Trophoblast cell (in vitro differentiated cells and primary cell): ENCODE measurements at regions not wholly inside any gene's neighbourhood (a gene's known extent, or its start where the extent isn't known, plus 50 kb on each side); places are given as distances from the start of the nearest gene placed in this dataset.
A peak's percentile ranks its signal among the peaks of the same experiment; 100 is the strongest.

Source experiments
- DNase-seq, 2 donors: peaks; one replicate each; pipeline ENCODE4 v3.0.0-alpha.2; 2016
- H2AFZ ChIP-seq: 2 replicates; pipeline ENCODE4 v1.6.1; 2013; ENCODE audit warnings: low read length, moderate library complexity, mild to moderate bottlenecking; ENCODE audit not compliant: insufficient read depth, poor library complexity
- H2AK5ac ChIP-seq: 2 replicates; pipeline ENCODE4 v1.6.1; 2013; ENCODE audit warnings: mild to moderate bottlenecking, low read length
- H2BK120ac ChIP-seq: 2 replicates; pipeline ENCODE4 v1.6.1; 2013; ENCODE audit warnings: low read length, mild to moderate bottlenecking, moderate library complexity; ENCODE audit not compliant: insufficient read depth, poor library complexity
- H2BK12ac ChIP-seq: 2 replicates; pipeline ENCODE4 v1.6.1; 2013; ENCODE audit warnings: mild to moderate bottlenecking, low read length, moderate library complexity
- H2BK5ac ChIP-seq: 2 replicates; pipeline ENCODE4 v1.6.1; 2013; ENCODE audit warnings: low read length, low read depth, moderate library complexity, mild to moderate bottlenecking; ENCODE audit not compliant: poor library complexity
- H3K14ac ChIP-seq: 2 replicates; pipeline ENCODE4 v1.6.1; 2013; ENCODE audit warnings: mild to moderate bottlenecking, low read length
- H3K18ac ChIP-seq: 2 replicates; pipeline ENCODE4 v1.6.1; 2013; ENCODE audit warnings: mild to moderate bottlenecking, low read length
- H3K23ac ChIP-seq: 2 replicates; pipeline ENCODE4 v1.6.1; 2013; ENCODE audit warnings: low read length
- H3K27ac ChIP-seq: 2 replicates; pipeline ENCODE4 v1.5.1; 2013; ENCODE audit warnings: low read depth, mild to moderate bottlenecking, inconsistent platforms, low read length, moderate library complexity
- H3K27me3 ChIP-seq: 2 replicates; pipeline ENCODE4 v1.6.1; 2013; ENCODE audit warnings: inconsistent platforms, mild to moderate bottlenecking, low read length, moderate library complexity; ENCODE audit not compliant: insufficient read depth
- H3K36me3 ChIP-seq, 2 experiments: 1 replicate in 1 of 2; 2 replicates in 1 of 2; pipeline ENCODE4 v1.6.1; 2013; ENCODE audit warnings: low read length in 2 of 2, mild to moderate bottlenecking in 2 of 2, moderate library complexity in 1 of 2; ENCODE audit not compliant: insufficient read depth in 2 of 2, control insufficient read depth in 1 of 2
- H3K4ac ChIP-seq: 2 replicates; pipeline ENCODE4 v1.6.1; 2013; ENCODE audit warnings: low read depth, mild to moderate bottlenecking, low read length, moderate library complexity
- H3K4me1 ChIP-seq, 2 experiments: 1 replicate in 1 of 2; 2 replicates in 1 of 2; pipeline ENCODE4 v1.6.1; 2013; ENCODE audit warnings: low read length in 2 of 2, mild to moderate bottlenecking in 2 of 2, moderate library complexity in 1 of 2; ENCODE audit not compliant: insufficient read depth in 2 of 2, control insufficient read depth in 1 of 2
- H3K4me2 ChIP-seq: 2 replicates; pipeline ENCODE4 v1.6.1; 2013; ENCODE audit warnings: inconsistent platforms, mild to moderate bottlenecking, low read length, moderate library complexity
- H3K4me3 ChIP-seq: 2 replicates; pipeline ENCODE4 v1.5.1; 2013; ENCODE audit warnings: mild to moderate bottlenecking, low read depth, low read length, inconsistent platforms
- H3K79me1 ChIP-seq: one replicate; pipeline ENCODE4 v1.6.1; 2013; ENCODE audit warnings: low read length
- H3K79me2 ChIP-seq: 2 replicates; pipeline ENCODE4 v1.6.1; 2013; ENCODE audit warnings: low read length, mild to moderate bottlenecking; ENCODE audit not compliant: control insufficient read depth, insufficient read depth, poor library complexity
- H3K9ac ChIP-seq: 2 replicates; pipeline ENCODE4 v1.6.1; 2013; ENCODE audit warnings: mild to moderate bottlenecking, low read length
- H3K9me3 ChIP-seq: 2 replicates; pipeline ENCODE4 v1.6.1; 2013; ENCODE audit warnings: low read depth, mild to moderate bottlenecking, control low read depth, inconsistent platforms, low read length; ENCODE audit not compliant: insufficient read depth
- H4K12ac ChIP-seq: 2 replicates; pipeline ENCODE4 v1.6.1; 2013; ENCODE audit warnings: low read depth, mild to moderate bottlenecking, low read length, moderate library complexity
- H4K8ac ChIP-seq: 2 replicates; pipeline ENCODE4 v1.6.1; 2013; ENCODE audit warnings: low read depth, mild to moderate bottlenecking, low read length, moderate library complexity
- H4K91ac ChIP-seq: one replicate; pipeline ENCODE4 v1.6.1; 2013; ENCODE audit warnings: low read depth, mild to moderate bottlenecking, low read length, moderate library complexity
- WGBS: extraction: QIAGEN DNeasy Blood & Tissue Kit; methylation state at CpG from one replicate; pipeline ENCODE4 v1.1.7; 2013; ENCODE audit warnings: missing lambda C conversion rate; ENCODE audit not compliant: insufficient read length, insufficient coverage; ENCODE audit errors: extremely low coverage; 5-methylcytosine and 5-hydroxymethylcytosine counted together

DNA sequence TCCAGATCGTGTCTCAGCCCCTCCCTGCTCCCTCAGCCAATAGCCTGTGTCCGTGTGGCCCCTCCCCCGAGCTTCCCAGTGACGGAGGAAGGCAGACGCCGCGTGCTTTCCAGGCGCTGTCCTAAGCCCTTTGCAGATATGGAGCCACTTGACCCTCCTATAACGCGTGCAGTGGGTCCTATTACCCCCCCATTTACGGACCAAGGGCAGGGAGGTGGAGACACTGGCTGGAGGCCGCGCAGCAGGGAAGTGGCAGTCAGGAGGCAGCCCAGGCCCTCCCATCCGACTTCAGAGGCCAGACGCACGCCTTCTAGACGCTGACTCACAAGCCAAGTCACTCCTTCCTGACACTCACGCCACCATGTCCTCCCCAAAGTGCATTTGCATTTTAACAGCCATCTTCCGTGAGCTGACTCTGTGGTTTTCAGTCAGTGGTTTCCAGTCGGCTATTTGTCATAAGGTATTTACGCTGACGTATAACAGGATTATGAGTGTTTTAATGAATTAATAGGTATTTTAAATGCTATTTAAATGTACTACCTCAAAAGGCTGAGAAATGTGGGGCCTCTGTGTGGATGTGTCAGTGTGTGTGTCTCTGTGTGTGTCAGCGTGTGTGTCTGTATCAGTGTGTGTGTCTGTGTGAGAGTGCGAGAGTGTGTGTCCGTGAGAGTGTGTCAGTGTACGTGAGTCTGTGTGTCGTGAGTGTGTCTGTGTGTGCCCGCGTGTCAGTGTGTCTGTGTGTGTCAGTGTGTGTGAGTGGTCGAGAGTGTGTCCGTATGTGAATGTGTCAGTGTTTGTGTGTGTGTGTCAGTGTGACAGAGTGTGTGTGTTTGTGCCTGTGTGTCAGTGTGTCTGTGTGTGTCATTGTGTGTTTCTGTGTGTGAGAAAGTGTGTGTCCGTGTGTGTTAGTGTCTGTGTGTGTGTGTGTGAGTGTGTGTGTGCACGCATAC lies 92.0 kb upstream of the INSIG1 start:
- Histone ChIP-seq H3K23ac (no peak overlapping the region), H3K4ac (no peak overlapping the region), H3K36me3 (no peaks in the 10 kb centered on the region), H2BK120ac (peak overlapping the region; percentile 21), H2AFZ (peak overlapping the region; percentile 3), H2AK5ac (peak overlapping the region; percentile 38), H2BK5ac (no peak overlapping the region), H3K18ac (peak overlapping the region; percentile 1), H3K27ac (no peak overlapping the region), H4K91ac (peak overlapping the region; percentile 31), H3K9me3 (peaks cover 10% of the 10 kb centered on the region), H3K79me1 (peaks cover 23% of the 10 kb centered on the region), H3K4me2 (no peak overlapping the region), H3K27me3 (no peaks in the 10 kb centered on the region), H3K4me1 (peaks cover 17 to 25% of the 10 kb centered on the region in 2 experiments), H2BK12ac (peak overlapping the region; percentile 17), H3K9ac (no peak overlapping the region), H3K14ac (no peak overlapping the region), H4K8ac (peak overlapping the region; percentile 30), H3K4me3 (no peak overlapping the region), H4K12ac (no peak overlapping the region), H3K79me2 (peaks cover 5% of the 10 kb centered on the region)
- no CpG with 5 or more reads among the region's 33 CpGs for WGBS
- DNase-seq: peak; percentile 93 to 95

DNA sequence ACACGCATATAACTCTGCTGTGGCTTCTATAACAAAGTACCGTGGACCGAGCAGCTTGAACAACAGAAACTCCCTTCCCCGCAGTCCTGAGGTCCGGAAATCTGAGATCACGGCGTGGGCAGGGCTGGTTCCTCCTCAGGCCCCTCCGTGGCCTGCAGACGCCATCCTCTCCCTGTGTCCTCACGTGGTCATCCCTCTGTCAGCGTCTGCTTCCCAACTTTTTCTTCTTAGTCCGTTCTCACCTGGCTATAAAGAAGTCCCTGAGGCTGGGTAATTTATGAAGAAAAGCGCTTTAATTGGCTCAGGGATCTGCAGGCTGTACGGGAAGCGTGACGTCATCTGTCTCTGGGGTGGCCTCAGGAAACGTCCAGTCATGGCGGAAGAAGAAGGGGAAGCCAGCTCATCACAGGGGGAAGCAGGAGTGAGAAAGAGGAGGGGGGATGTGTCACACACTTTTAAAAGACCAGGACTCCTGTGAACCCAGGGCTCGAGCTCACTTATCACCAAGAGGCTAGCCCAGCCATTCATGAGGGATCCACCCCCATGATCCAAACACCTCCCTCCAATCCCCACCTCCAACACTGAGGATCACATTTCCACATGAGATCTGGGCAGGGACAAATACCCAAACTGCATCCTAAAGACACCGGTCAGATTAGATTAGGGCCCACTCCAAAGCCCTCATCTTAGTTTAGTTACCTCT lies 91.2 kb upstream of the INSIG1 start:
- DNase-seq: peak; percentile 42 to 61
- Histone ChIP-seq H2AK5ac (no peak overlapping the region), H2BK120ac (no peak overlapping the region), H3K23ac (no peak overlapping the region), H4K8ac (no peak overlapping the region), H3K9ac (no peak overlapping the region), H2BK5ac (no peak overlapping the region), H2AFZ (no peak overlapping the region), H3K9me3 (peaks cover 11% of the 10 kb centered on the region), H3K4ac (no peak overlapping the region), H3K18ac (no peak overlapping the region), H3K4me3 (no peak overlapping the region), H3K79me2 (peaks cover 5% of the 10 kb centered on the region), H4K12ac (no peak overlapping the region), H4K91ac (peak overlapping the region; percentile 3), H3K27ac (no peak overlapping the region), H3K27me3 (no peaks in the 10 kb centered on the region), H3K79me1 (peaks cover 23% of the 10 kb centered on the region), H3K4me1 (peaks cover 17 to 25% of the 10 kb centered on the region in 2 experiments), H3K36me3 (no peaks in the 10 kb centered on the region), H3K14ac (no peak overlapping the region), H2BK12ac (no peak overlapping the region), H3K4me2 (no peak overlapping the region)
- no CpG with 5 or more reads among the region's 20 CpGs for WGBS

DNA sequence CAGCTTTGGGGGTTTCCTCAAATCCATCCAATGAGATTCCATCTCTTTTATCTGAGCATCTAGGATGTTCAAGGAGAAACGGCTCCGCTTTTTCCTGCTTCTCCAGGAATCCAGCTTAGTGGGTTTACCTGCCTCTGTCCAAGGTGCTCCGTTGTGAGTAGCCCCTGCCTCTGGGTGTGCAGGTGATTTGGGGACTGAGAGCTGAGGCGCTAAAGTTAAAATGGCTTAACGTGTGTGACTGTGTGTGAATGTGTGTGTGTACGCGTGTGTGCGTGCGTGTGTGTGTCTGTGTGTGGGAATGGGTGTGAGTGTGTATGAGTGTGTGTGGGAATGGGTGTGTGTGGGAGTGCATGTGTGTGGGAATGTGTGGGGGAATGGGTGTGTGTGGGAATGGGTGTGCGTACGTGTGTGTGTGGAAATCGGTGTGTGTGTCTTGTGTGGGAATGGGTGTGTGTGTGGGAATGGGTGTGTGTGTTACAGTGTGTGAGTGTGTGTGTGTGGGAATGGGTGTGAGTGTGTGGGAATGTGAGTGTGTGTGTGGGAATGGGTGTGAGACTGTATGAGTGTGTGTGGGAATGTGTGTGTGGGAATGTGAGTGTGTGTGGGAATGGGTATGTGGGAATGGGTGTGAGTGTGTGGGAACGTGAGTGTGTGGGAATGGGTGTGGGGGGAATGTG lies 90.2 kb upstream of the INSIG1 start:
- Histone ChIP-seq H3K79me1 (peaks cover 23% of the 10 kb centered on the region), H3K23ac (peak overlapping the region; percentile 29), H2BK5ac (no peak overlapping the region), H3K14ac (no peak overlapping the region), H3K36me3 (no peaks in the 10 kb centered on the region), H3K4ac (no peak overlapping the region), H3K4me3 (peak overlapping the region; percentile 48), H3K27ac (no peak overlapping the region), H3K18ac (no peak overlapping the region), H2AFZ (no peak overlapping the region), H3K9ac (no peak overlapping the region), H4K91ac (no peak overlapping the region), H4K12ac (no peak overlapping the region), H3K27me3 (no peaks in the 10 kb centered on the region), H3K79me2 (peaks cover 5% of the 10 kb centered on the region), H4K8ac (no peak overlapping the region), H3K4me1 (peaks cover 17 to 25% of the 10 kb centered on the region in 2 experiments), H2BK12ac (no peak overlapping the region), H2BK120ac (no peak overlapping the region), H3K4me2 (no peak overlapping the region), H2AK5ac (no peak overlapping the region), H3K9me3 (peaks cover 14% of the 10 kb centered on the region)
- DNase-seq: peak in 1 of 2 donors; percentile 24
- WGBS: 99% methylated on average over 4 of the region's 13 CpGs

DNA sequence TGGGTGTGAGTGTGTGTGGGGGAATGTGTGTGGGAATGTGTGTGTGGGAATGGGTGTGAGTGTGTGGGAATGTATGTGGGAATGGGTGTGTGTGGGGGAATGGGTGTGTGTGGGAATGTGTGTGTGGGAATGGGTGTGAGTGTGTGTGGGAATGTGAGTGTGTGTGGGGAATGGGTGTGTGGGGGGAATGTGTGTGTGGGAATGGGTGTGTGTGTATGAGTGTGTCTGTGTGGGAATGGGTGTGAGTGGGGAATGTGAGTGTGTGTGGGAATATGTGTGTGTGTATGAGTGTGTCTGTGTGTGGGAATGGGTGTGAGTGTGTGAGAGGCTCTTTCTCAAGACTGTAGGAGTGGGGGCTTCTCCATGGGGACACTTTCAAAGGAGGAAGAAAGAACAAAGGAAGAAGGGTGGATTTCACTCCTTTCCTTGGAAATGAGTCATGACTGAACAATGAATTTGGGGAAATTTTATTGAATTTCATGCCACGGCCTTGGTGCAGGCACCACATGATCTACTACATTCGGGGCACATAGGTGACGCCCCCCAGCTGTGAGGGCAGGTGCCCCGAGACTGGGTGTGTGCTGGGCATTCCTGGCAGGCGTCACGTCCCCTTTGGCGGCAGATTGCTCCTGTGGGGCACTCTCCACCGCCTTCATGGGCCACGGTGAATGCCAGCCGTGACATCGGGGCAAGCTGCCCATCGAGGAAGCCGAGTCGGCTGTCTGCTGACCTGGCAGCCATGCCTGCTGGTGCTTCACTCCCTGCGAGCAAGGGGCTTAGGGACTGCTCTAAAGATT lies 88.8 kb upstream of the INSIG1 start:
- no peak overlapping the region for H2AFZ ChIP-seq
- H3K27me3 ChIP-seq: no peaks in the 10 kb centered on the region
- DNase-seq: peak in 1 of 2 donors; percentile 33
- H3K36me3 ChIP-seq: no peaks in the 10 kb centered on the region
- H3K18ac ChIP-seq: no peak overlapping the region
- no peaks in the 10 kb centered on the region for H3K79me2 ChIP-seq
- H2BK120ac ChIP-seq: no peak overlapping the region
- no peak overlapping the region for H2BK12ac ChIP-seq
- no peak overlapping the region for H4K12ac ChIP-seq
- peaks cover 16 to 21% of the 10 kb centered on the region in 2 experiments for H3K4me1 ChIP-seq
- no peak overlapping the region for H2AK5ac ChIP-seq
- H3K27ac ChIP-seq: no peak overlapping the region
- H3K4ac ChIP-seq: no peak overlapping the region
- H3K23ac ChIP-seq: peak overlapping the region; percentile 66
- H3K9me3 ChIP-seq: peaks cover 14% of the 10 kb centered on the region
- H4K91ac ChIP-seq: no peak overlapping the region
- WGBS: no CpG with 5 or more reads among the region's 15 CpGs
- H3K14ac ChIP-seq: no peak overlapping the region
- no peak overlapping the region for H3K4me2 ChIP-seq
- no peak overlapping the region for H3K4me3 ChIP-seq
- H4K8ac ChIP-seq: no peak overlapping the region
- H3K9ac ChIP-seq: no peak overlapping the region
- no peak overlapping the region for H2BK5ac ChIP-seq
- peaks cover 15% of the 10 kb centered on the region for H3K79me1 ChIP-seq
